ENCODE measurements at regions not wholly inside any gene's neighbourhood (a gene's known extent, or its start where the extent isn't known, plus 50 kb on each side); places are given as distances from the start of the nearest gene placed in this dataset.

DNA sequence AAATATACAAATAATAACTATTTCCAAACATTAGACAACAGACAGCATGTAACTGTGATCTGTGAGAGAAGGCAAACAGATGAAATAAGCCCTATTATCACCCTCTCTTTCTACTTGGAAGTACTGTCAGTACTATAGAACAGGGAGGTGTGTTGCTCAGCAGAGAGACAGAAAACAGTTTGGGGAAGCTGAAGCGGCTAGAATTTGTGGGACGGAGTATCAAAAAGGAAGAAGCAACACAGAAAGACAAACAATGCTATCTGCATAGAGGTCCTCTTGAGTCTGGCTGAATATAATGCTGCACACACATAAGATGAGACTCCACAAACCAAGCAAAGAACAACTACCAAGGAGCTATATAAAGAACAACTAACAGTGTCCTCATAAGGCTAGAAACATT is 59.4 kb downstream of the ZZZ3 start:
- no peak for TF ChIP-seq POLR2A (IDR thresholded peaks at IDR 0.05)
- no peak for TF ChIP-seq CTCF (IDR thresholded peaks at IDR 0.05)
